Spinal cord (tissue), 9 donors: ENCODE measurements at regions not wholly inside any gene's neighbourhood (a gene's known extent, or its start where the extent isn't known, plus 50 kb on each side); places are given as distances from the start of the nearest gene placed in this dataset.

ENCODE experiments used
- DNase-seq, 6 donors: peaks; one replicate each; pipeline versions ENCODE4 v3.0.0 to v3.0.0-alpha.2; 2013 to 2015; ENCODE audit warnings: low spot score in 6 of 6, low read depth in 4 of 6
- H3K27ac ChIP-seq: one replicate; pipeline ENCODE4 v1.5.1; 2013; ENCODE audit warnings: low read depth, low read length, control low read depth
- H3K27me3 ChIP-seq: one replicate; pipeline ENCODE4 v1.6.1; 2013; ENCODE audit warnings: low read length; ENCODE audit not compliant: control insufficient read depth, insufficient read depth
- H3K36me3 ChIP-seq: one replicate; pipeline ENCODE4 v1.6.1; 2013; ENCODE audit warnings: low read length; ENCODE audit not compliant: control insufficient read depth, insufficient read depth
- H3K4me1 ChIP-seq: one replicate; pipeline ENCODE4 v1.6.1; 2013; ENCODE audit warnings: low read length; ENCODE audit not compliant: control insufficient read depth, insufficient read depth
- H3K4me3 ChIP-seq: one replicate; pipeline ENCODE4 v1.5.1; 2013; ENCODE audit warnings: low read depth, low read length, control low read depth
- H3K9me3 ChIP-seq: one replicate; pipeline ENCODE4 v1.6.1; 2013; ENCODE audit warnings: low read length; ENCODE audit not compliant: control insufficient read depth, insufficient read depth
- WGBS: methylation state at CpG from one replicate; pipeline ENCODE4 v1.1.5; 2013; ENCODE audit warnings: missing lambda C conversion rate; ENCODE audit not compliant: insufficient coverage; 5-methylcytosine and 5-hydroxymethylcytosine counted together
- donor health status: healthy.

DNA sequence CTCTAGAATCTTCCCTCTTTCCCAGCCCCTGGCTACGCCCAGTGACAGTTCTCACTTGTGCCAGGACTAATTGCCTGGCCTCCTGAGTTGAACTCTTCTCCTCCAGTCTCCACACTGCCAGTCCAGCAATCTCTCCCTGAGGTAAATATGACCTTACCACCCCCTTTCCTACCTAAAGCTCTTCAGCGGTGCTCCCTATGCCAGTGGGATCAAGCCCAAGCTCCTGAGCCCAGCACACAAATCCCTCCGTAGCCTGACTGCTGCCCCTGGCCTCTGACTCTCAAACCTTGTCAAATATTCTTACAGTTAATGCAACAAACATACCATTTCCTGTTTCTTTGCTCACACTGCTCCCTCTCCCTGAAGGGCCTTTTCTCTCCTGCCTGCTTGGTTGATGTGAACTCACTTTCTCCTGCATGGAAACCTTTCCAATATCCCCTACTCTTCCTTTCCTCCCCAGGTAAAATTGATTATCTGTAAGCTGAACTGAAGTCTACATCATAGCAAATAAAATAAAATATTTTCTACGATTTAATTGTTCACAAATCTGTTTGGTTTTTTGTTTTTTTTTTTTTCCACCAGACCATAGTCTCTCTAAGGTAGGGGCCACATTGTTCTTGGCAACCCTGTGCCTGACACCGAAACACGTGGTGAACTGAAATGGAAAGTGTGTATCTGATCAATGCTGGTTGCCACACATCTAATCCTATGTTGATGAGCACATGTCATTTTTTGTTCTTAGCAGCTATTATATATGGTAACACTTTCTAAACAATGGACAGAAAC lies 147.5 kb downstream of the SLC38A6 start:
- Histone ChIP-seq H3K4me3 (no peak overlapping the region), H3K27me3 (no peaks in the 10 kb centered on the region), H3K27ac (no peak overlapping the region), H3K9me3 (no peaks in the 10 kb centered on the region), H3K4me1 (peaks cover 24% of the 10 kb centered on the region), H3K36me3 (no peaks in the 10 kb centered on the region)
- WGBS, result 86% methylated on average over 3 of the region's 6 CpGs
- DNase-seq, result no peak

- Histone ChIP-seq H3K4me3 (no peak overlapping the region), H3K4me1 (peaks cover 22% of the 10 kb centered on the region), H3K27me3 (no peaks in the 10 kb centered on the region), H3K9me3 (no peaks in the 10 kb centered on the region), H3K27ac (no peak overlapping the region), H3K36me3 (no peaks in the 10 kb centered on the region)
- 73% methylated on average over 4 of the region's 4 CpGs for WGBS
- no peak for DNase-seq
Measured at GRCh38 chr14:61126603-61127498, 145.8 kb downstream of the SLC38A6 start.

- WGBS, result 51% methylated on average over 8 of the region's 10 CpGs
- no peaks in the 10 kb centered on the region for H3K9me3 ChIP-seq
- no peak overlapping the region for H3K27ac ChIP-seq
- DNase-seq, result peak in 1 of 6 donors; percentile 40
- H3K4me3 ChIP-seq, result no peak overlapping the region
- peaks cover 16% of the 10 kb centered on the region for H3K4me1 ChIP-seq
- H3K36me3 ChIP-seq, result no peaks in the 10 kb centered on the region
- H3K27me3 ChIP-seq, result no peaks in the 10 kb centered on the region
Measured at GRCh38 chr14:61125867-61126572, 145.0 kb downstream of the SLC38A6 start.

- H3K4me3 ChIP-seq, result no peak overlapping the region
- H3K9me3 ChIP-seq, result no peaks in the 10 kb centered on the region
- H3K27ac ChIP-seq, result no peak overlapping the region
- peaks cover 9% of the 10 kb centered on the region for H3K4me1 ChIP-seq
- no peaks in the 10 kb centered on the region for H3K27me3 ChIP-seq
- H3K36me3 ChIP-seq, result no peaks in the 10 kb centered on the region
- DNase-seq, result no peak
- 88% methylated on average over 3 of the region's 10 CpGs for WGBS
Measured at GRCh38 chr14:61125041-61125866, 144.2 kb downstream of the SLC38A6 start.

DNA sequence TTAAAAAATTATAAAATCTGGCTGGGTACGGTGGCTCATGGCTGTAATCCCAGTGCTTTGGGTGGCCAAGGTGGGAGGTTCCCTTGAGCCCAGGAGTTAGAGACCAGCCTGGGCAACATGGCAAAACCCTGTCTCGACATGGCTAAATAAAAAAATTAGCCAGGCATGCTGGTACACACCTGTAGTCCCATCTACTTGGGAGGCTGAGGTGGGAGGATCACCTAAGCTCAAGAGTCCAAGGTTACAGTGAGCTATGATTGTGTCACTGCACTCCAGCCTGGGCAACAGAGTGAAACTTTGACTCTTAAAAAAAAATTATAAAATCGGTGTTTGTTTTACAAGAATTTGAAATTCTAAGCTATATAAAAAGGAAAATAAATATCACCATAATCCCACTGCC lies 141.8 kb downstream of the SLC38A6 start:
- no peaks in the 10 kb centered on the region for H3K27me3 ChIP-seq
- WGBS, result 89% methylated on average over 1 of the region's 3 CpGs
- no peaks in the 10 kb centered on the region for H3K36me3 ChIP-seq
- no peak overlapping the region for H3K27ac ChIP-seq
- peaks cover 9% of the 10 kb centered on the region for H3K4me1 ChIP-seq
- no peak overlapping the region for H3K4me3 ChIP-seq
- DNase-seq, result no peak
- no peaks in the 10 kb centered on the region for H3K9me3 ChIP-seq

- no peaks in the 10 kb centered on the region for H3K27me3 ChIP-seq
- H3K4me3 ChIP-seq, result no peak overlapping the region
- peaks cover 9% of the 10 kb centered on the region for H3K4me1 ChIP-seq
- DNase-seq, result no peak
- H3K9me3 ChIP-seq, result no peaks in the 10 kb centered on the region
- H3K36me3 ChIP-seq, result no peaks in the 10 kb centered on the region
- H3K27ac ChIP-seq, result no peak overlapping the region
- 100% methylated on average over 1 of the region's 9 CpGs for WGBS
Measured at GRCh38 chr14:61121355-61121787, 140.3 kb downstream of the SLC38A6 start.

- no peak for DNase-seq
- Histone ChIP-seq H3K9me3 (peaks cover under 1% of the 10 kb centered on the region), H3K27me3 (no peaks in the 10 kb centered on the region), H3K4me1 (peaks cover 2% of the 10 kb centered on the region), H3K4me3 (no peak overlapping the region), H3K27ac (no peak overlapping the region), H3K36me3 (no peaks in the 10 kb centered on the region)
- WGBS, result 94% methylated on average over 8 of the region's 8 CpGs
Measured at GRCh38 chr14:61120576-61120975, 139.5 kb downstream of the SLC38A6 start.

DNA sequence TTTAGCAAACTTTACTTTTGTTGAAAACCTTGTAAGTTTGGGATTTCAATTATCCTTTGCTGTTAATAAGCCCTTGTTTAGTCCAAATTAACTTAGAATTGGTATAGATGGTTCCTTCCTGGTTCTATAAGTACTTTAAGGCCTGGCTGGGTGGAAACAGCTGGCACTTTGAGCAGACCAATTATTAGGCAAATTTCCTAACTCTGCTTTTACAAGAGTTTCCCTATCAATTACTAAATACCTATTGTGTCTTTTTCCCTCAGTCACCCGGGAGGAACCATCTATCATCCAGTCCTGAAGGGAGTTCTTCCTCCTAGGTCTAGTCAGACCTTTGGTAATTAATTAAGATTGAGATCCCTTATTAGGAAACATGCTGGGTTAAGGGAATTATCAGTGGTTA lies 138.0 kb downstream of the SLC38A6 start:
- Histone ChIP-seq H3K4me3 (no peak overlapping the region), H3K9me3 (peaks cover 2% of the 10 kb centered on the region), H3K36me3 (no peaks in the 10 kb centered on the region), H3K4me1 (no peaks in the 10 kb centered on the region), H3K27ac (no peak overlapping the region), H3K27me3 (no peaks in the 10 kb centered on the region)
- no CpG with 5 or more reads among the region's 1 CpG for WGBS
- DNase-seq, result no peak

- no peak for DNase-seq
- 98% methylated on average over 9 of the region's 10 CpGs for WGBS
- Histone ChIP-seq H3K27ac (no peak overlapping the region), H3K4me3 (no peak overlapping the region), H3K4me1 (peaks cover 5% of the 10 kb centered on the region), H3K36me3 (no peaks in the 10 kb centered on the region), H3K9me3 (peaks cover 2% of the 10 kb centered on the region), H3K27me3 (no peaks in the 10 kb centered on the region)
Measured at GRCh38 chr14:61116369-61116768, 135.3 kb downstream of the SLC38A6 start.
